ENCODE measurements at regions not wholly inside any gene's neighbourhood (a gene's known extent, or its start where the extent isn't known, plus 50 kb on each side); places are given as distances from the start of the nearest gene placed in this dataset.

GRCh38 chr6:77322604-77323003, 140.7 kb downstream of the HTR1B start:
- H3K4me1 ChIP-seq: no peaks in the 10 kb centered on the region; the same call in 1 of the 2 replicates
- H3K36me3 ChIP-seq: no peaks in the 10 kb centered on the region
- no peak for DNase-seq
- no peak overlapping the region for H3K4me3 ChIP-seq (ENCODE audit: low read depth, low read length)
- no peak for TF ChIP-seq CTCF (IDR thresholded peaks at IDR 0.05; ENCODE audit: low read depth, low read length)
- no peaks in the 10 kb centered on the region for H3K27me3 ChIP-seq
- no peaks in the 10 kb centered on the region for H3K9me3 ChIP-seq

GRCh38 chr6:77318256-77318655, 145.0 kb downstream of the HTR1B start:
- Histone ChIP-seq H3K4me1 (peaks cover 5% of the 10 kb centered on the region; the same call in 1 of the 2 replicates), H3K4me3 (ENCODE audit: low read depth, low read length) (no peak overlapping the region), H3K36me3 (no peaks in the 10 kb centered on the region), H3K9me3 (no peaks in the 10 kb centered on the region), H3K27me3 (no peaks in the 10 kb centered on the region)
- TF ChIP-seq CTCF (IDR thresholded peaks at IDR 0.05; ENCODE audit: low read depth, low read length): no peak
- no peak for DNase-seq

- TF ChIP-seq CTCF (IDR thresholded peaks at IDR 0.05; ENCODE audit: low read depth, low read length): no peak
- H3K4me3 ChIP-seq (ENCODE audit: low read depth, low read length): no peak overlapping the region
Observed at GRCh38 chr6:77313595-77313994, 149.7 kb downstream of the HTR1B start.

GRCh38 chr6:77299931-77300330, 163.4 kb downstream of the HTR1B start:
- TF ChIP-seq CTCF (IDR thresholded peaks at IDR 0.05; ENCODE audit: low read depth, low read length): no peak
- no peak for DNase-seq
- Histone ChIP-seq H3K27me3 (no peaks in the 10 kb centered on the region), H3K36me3 (no peaks in the 10 kb centered on the region), H3K9me3 (no peaks in the 10 kb centered on the region), H3K4me3 (ENCODE audit: low read depth, low read length) (no peak overlapping the region), H3K4me1 (no peaks in the 10 kb centered on the region)

More at GRCh38 chr6:77313595-77313994, 149.7 kb downstream of the HTR1B start:
- DNase-seq: no peak
- peaks cover 5% of the 10 kb centered on the region; the same call in 1 of the 2 replicates for H3K4me1 ChIP-seq
- H3K27me3 ChIP-seq: no peaks in the 10 kb centered on the region
- no peaks in the 10 kb centered on the region for H3K36me3 ChIP-seq
- H3K9me3 ChIP-seq: no peaks in the 10 kb centered on the region

GRCh38 chr6:77298283-77298682, 165.0 kb downstream of the HTR1B start:
- Histone ChIP-seq H3K36me3 (no peaks in the 10 kb centered on the region), H3K9me3 (no peaks in the 10 kb centered on the region), H3K4me1 (no peaks in the 10 kb centered on the region), H3K4me3 (ENCODE audit: low read depth, low read length) (no peak overlapping the region), H3K27me3 (no peaks in the 10 kb centered on the region)
- DNase-seq: no peak
- no peak for TF ChIP-seq CTCF (IDR thresholded peaks at IDR 0.05; ENCODE audit: low read depth, low read length)

GRCh38 chr6:77292564-77293546, 170.4 kb downstream of the HTR1B start:
- TF ChIP-seq CTCF (IDR thresholded peaks at IDR 0.05; ENCODE audit: low read depth, low read length): no peak
- Histone ChIP-seq H3K27me3 (no peaks in the 10 kb centered on the region), H3K4me3 (ENCODE audit: low read depth, low read length) (no peak overlapping the region), H3K36me3 (no peaks in the 10 kb centered on the region), H3K4me1 (0 out of 2 replicates have a peak, but pooled peaks cover 2% of the 10 kb centered on the region), H3K9me3 (no peaks in the 10 kb centered on the region)
- DNase-seq: no peak

Measured in BE2C (cell line).